Endothelial cell of umbilical vein (primary cell): ENCODE measurements at regions not wholly inside any gene's neighbourhood (a gene's known extent, or its start where the extent isn't known, plus 50 kb on each side); places are given as distances from the start of the nearest gene placed in this dataset.

Source experiments
- BruUV-seq: library from RNA; stranded (reverse); fragments of 400-500 nt; replicated peaks from 2 replicates; lab custom pipeline; 2021; lab: Mats Ljungman, UMichigan
- CTCF ChIA-PET: fragments of 300-600, 350-600 bp; sonication (Branson Sonifier 250); formaldehyde crosslinking; loops from one replicate; lab custom pipeline; 2021; ENCODE audit warnings: antibody characterized with exemption, inconsistent platforms; lab: Charles Lee
- POLR2A ChIA-PET: fragments of 300-600, 350-600 bp; sonication (Branson Sonifier 250); formaldehyde crosslinking; loops from one replicate; lab custom pipeline; 2021; ENCODE audit warnings: antibody characterized with exemption, inconsistent platforms; lab: Charles Lee
- DNase-seq: peaks from one replicate; pipeline ENCODE4 v3.0.0-alpha.2; 2011; ENCODE audit warnings: low read depth, low spot score
- FAIRE-seq: peaks from 2 replicates; lab custom pipeline; 2011; peaks lifted over from hg19 to GRCh38; lab: Jason Lieb, UNC
- H2AFZ ChIP-seq: 2 replicates; pipeline ENCODE4 v1.6.0; 2012; ENCODE audit warnings: low read depth, low read length, control low read depth, inconsistent platforms
- H3K27ac ChIP-seq: 2 replicates; pipeline ENCODE4 v1.5.1; 2011; ENCODE audit warnings: low read depth, mild to moderate bottlenecking, control low read depth, low read length, moderate library complexity; ENCODE audit not compliant: insufficient read depth
- H3K27me3 ChIP-seq, 2 experiments: 2 replicates each; pipeline versions ENCODE4 v1.6.0 to v1.6.1; 2011; ENCODE audit warnings: low read length in 2 of 2, mixed read lengths in 1 of 2; ENCODE audit not compliant: control insufficient read depth in 2 of 2, insufficient read depth in 2 of 2
- H3K36me3 ChIP-seq, 2 experiments: 2 replicates in 1 of 2; 3 replicates in 1 of 2; pipeline ENCODE4 v1.5.1; 2011; ENCODE audit warnings: low read length in 2 of 2, mild to moderate bottlenecking in 1 of 2, moderate library complexity in 1 of 2; ENCODE audit not compliant: control insufficient read depth in 2 of 2, insufficient read depth in 2 of 2; ENCODE audit errors: extremely low read depth in 1 of 2
- H3K4me1 ChIP-seq: 3 replicates; pipeline ENCODE4 v1.5.1; 2011; ENCODE audit warnings: mild to moderate bottlenecking, low read length; ENCODE audit not compliant: control insufficient read depth, insufficient read depth; ENCODE audit errors: extremely low read depth
- H3K4me2 ChIP-seq: 2 replicates; pipeline ENCODE4 v1.6.1; 2011; ENCODE audit warnings: low read length, control low read depth, mixed read lengths; ENCODE audit not compliant: insufficient read depth
- H3K4me3 ChIP-seq, 3 experiments: fragments of 200-600 bp in 1 of 3; sonication (generic), shearing (Covaris generic) in 1 of 3; replicated peaks in 1 of 3; 2 replicates each; pipeline ENCODE4 v1.5.1; 2011 to 2016; ENCODE audit warnings: control low read depth in 3 of 3, low read length in 3 of 3, mild to moderate bottlenecking in 2 of 3, inconsistent platforms in 1 of 3, low read depth in 1 of 3, moderate library complexity in 1 of 3; ENCODE audit not compliant: insufficient read depth in 1 of 3
- H3K79me2 ChIP-seq: 2 replicates; pipeline ENCODE4 v1.6.0; 2012; ENCODE audit warnings: low read length, inconsistent platforms; ENCODE audit not compliant: control insufficient read depth, insufficient read depth
- H3K9ac ChIP-seq: replicated peaks from 2 replicates; pipeline ENCODE3; 2011; ENCODE audit warnings: low read length, control low read depth; ENCODE audit not compliant: insufficient read depth; ENCODE audit errors: extremely low read depth
- H3K9me1 ChIP-seq: replicated peaks from 3 replicates; pipeline ENCODE4 v1.6.0; 2011; ENCODE audit warnings: mild to moderate bottlenecking, low read length; ENCODE audit not compliant: control insufficient read depth, insufficient read depth; ENCODE audit errors: extremely low read depth
- H3K9me3 ChIP-seq: replicated peaks from 2 replicates; pipeline ENCODE4 v1.5.1; 2012; ENCODE audit warnings: low read length, inconsistent platforms; ENCODE audit not compliant: control insufficient read depth, insufficient read depth
- H4K20me1 ChIP-seq: replicated peaks from 2 replicates; pipeline ENCODE3; 2011; ENCODE audit warnings: mild to moderate bottlenecking, low read length; ENCODE audit not compliant: control insufficient read depth, insufficient read depth; ENCODE audit errors: extremely low read depth
- CTCF ChIP-seq, 2 donors: IDR thresholded peaks; 1 replicate in 1 of 2; 2 replicates in 1 of 2; pipeline ENCODE4 v1.5.1; 2011; ENCODE audit warnings: low read length in 2 of 2, mild to moderate bottlenecking in 2 of 2, moderate library complexity in 2 of 2, control low read depth in 1 of 2, inconsistent platforms in 1 of 2, low read depth in 1 of 2; ENCODE audit not compliant: insufficient read depth in 1 of 2; ENCODE audit errors: extremely low read depth in 1 of 2
- EZH2 ChIP-seq: IDR thresholded peaks from 2 replicates; pipeline ENCODE4 v1.6.1; 2012; ENCODE audit warnings: borderline replicate concordance, low read depth, mild to moderate bottlenecking, moderate library complexity, low read length, inconsistent platforms; ENCODE audit not compliant: severe bottlenecking
- JUN ChIP-seq: IDR thresholded peaks from 2 replicates; pipeline ENCODE4 v1.6.1; 2011; ENCODE audit warnings: borderline replicate concordance, low read depth; ENCODE audit not compliant: insufficient read length, insufficient read depth
- MAX ChIP-seq: IDR thresholded peaks from 2 replicates; pipeline ENCODE4 v1.6.1; 2011; ENCODE audit not compliant: insufficient read depth, insufficient read length
- MYC ChIP-seq: IDR thresholded peaks from one replicate; pipeline ENCODE4 v1.6.1; 2011; ENCODE audit warnings: mild to moderate bottlenecking, low read depth, low read length
- POLR2A ChIP-seq: IDR thresholded peaks from 2 replicates; pipeline ENCODE4 v1.6.1; 2012; ENCODE audit warnings: low read depth, mild to moderate bottlenecking, control low read depth, low read length
- dilution Hi-C: fragments of 300-500 bp; cut with MboI; formaldehyde crosslinking; loops from one replicate; pipeline ENCODE4 v1.15.0; 2019; ENCODE audit warnings: low sequenced_read_pairs; ENCODE audit not compliant: extremely low pct_ligation_motif_present
- intact Hi-C: fragments of 100-400 bp; cut with micrococcal nuclease; formaldehyde crosslinking; loops from one replicate; pipeline ENCODE4 v1.10.0; 2022

GRCh38 chr1:181169281-181169865 lies 80.9 kb downstream of the IER5 start:
- Histone ChIP-seq H3K9me1 (no peaks in the 10 kb centered on the region), H3K4me3 (no peak overlapping the region), H3K79me2 (no peaks in the 10 kb centered on the region), H4K20me1 (no peaks in the 10 kb centered on the region), H3K9me3 (no peaks in the 10 kb centered on the region), H3K4me1 (no peaks in the 10 kb centered on the region), H3K9ac (no peak overlapping the region), H2AFZ (no peak overlapping the region), H3K27me3 (peaks cover 2 to 10% of the 10 kb centered on the region in 2 experiments), H3K36me3 (no peaks in the 10 kb centered on the region), H3K27ac (no peak overlapping the region), H3K4me2 (no peak overlapping the region)
- no peak for FAIRE-seq
- dilution Hi-C loops (loop anchor here (10.0 kb wide), 1 partner anchor 135 kb away; the partner anchor contains the start of gene MR1), intact Hi-C loops (loop anchor here (5.0 kb wide), 1 partner anchor 637 kb away; no protein-coding TSS in a partner anchor)
- CTCF ChIA-PET = interaction anchor here (1.1 to 7.1 kb wide), 3 partner anchors 26 to 654 kb away, joined by 3 to 123 read pairs (median 32); no protein-coding TSS in a partner anchor
- no TSS peak for BruUV-seq
- DNase-seq = no peak
- POLR2A ChIA-PET = no interaction called here
- no peak for TF ChIP-seq MAX
- TF ChIP-seq MYC = no peak
- TF ChIP-seq CTCF (IDR thresholded peaks at IDR 0.05; ENCODE audit: extremely low read depth in 1 of 2, insufficient read depth in 1 of 2, low read depth in 1 of 2, low read length in 2 of 2) = no peak
- no peak for TF ChIP-seq JUN
- no peak for TF ChIP-seq EZH2
- TF ChIP-seq POLR2A = no peak
